Smooth muscle cell (in vitro differentiated cells): ENCODE measurements at regions not wholly inside any gene's neighbourhood (a gene's known extent, or its start where the extent isn't known, plus 50 kb on each side); places are given as distances from the start of the nearest gene placed in this dataset.

Experiments used
- DNase-seq: peaks from one replicate; lab custom pipeline; 2025; ENCODE audit not compliant: unreplicated experiment; lab: John Stamatoyannopoulos, UW
- H2AFZ ChIP-seq: fragments of 200-600 bp; sonication (generic); 2 replicates; pipeline ENCODE4 v1.6.0; 2016; ENCODE audit warnings: antibody characterized with exemption, low read depth, mild to moderate bottlenecking
- H3F3A ChIP-seq: fragments of 200-600 bp; sonication (generic); 2 replicates; pipeline ENCODE4 v1.6.0; 2017; ENCODE audit warnings: antibody characterized with exemption, low read depth
- H3K27ac ChIP-seq: fragments of 200-600 bp; sonication (generic); 2 replicates; pipeline ENCODE4 v1.5.1; 2016; ENCODE audit warnings: low read depth, mild to moderate bottlenecking
- H3K27me3 ChIP-seq: fragments of 200-600 bp; sonication (generic); 2 replicates; pipeline ENCODE4 v1.6.1; 2016; ENCODE audit warnings: low read depth, mild to moderate bottlenecking
- H3K36me3 ChIP-seq: fragments of 200-600 bp; sonication (generic); 2 replicates; pipeline ENCODE4 v1.5.1; 2016; ENCODE audit warnings: low read depth
- H3K4me1 ChIP-seq: fragments of 200-600 bp; sonication (generic); 2 replicates; pipeline ENCODE4 v1.5.1; 2016; ENCODE audit warnings: low read depth
- H3K4me2 ChIP-seq: fragments of 200-600 bp; sonication (generic); 2 replicates; pipeline ENCODE4 v1.6.0; 2016; ENCODE audit warnings: mild to moderate bottlenecking
- H3K4me3 ChIP-seq: fragments of 200-600 bp; sonication (generic); 2 replicates; pipeline ENCODE4 v1.5.1; 2016; ENCODE audit warnings: mild to moderate bottlenecking
- H3K79me2 ChIP-seq: fragments of 200-600 bp; sonication (generic); 2 replicates; pipeline ENCODE4 v1.6.0; 2016; ENCODE audit warnings: low read depth, mild to moderate bottlenecking
- H3K9ac ChIP-seq: fragments of 200-600 bp; sonication (generic); 2 replicates; pipeline ENCODE4 v1.6.0; 2016; ENCODE audit warnings: low read depth
- H3K9me3 ChIP-seq: fragments of 200-600 bp; sonication (generic); replicated peaks from 2 replicates; pipeline ENCODE4 v1.5.1; 2016; ENCODE audit warnings: low read depth
- H4K20me1 ChIP-seq: fragments of 200-600 bp; sonication (generic); 2 replicates; pipeline ENCODE4 v1.6.0; 2016; ENCODE audit warnings: low read depth
- CTCF ChIP-seq: fragments of 200-600 bp; sonication (generic); IDR thresholded peaks from 2 replicates; pipeline ENCODE4 v1.5.1; 2017; ENCODE audit warnings: borderline replicate concordance, mild to moderate bottlenecking, antibody characterized with exemption; ENCODE audit not compliant: insufficient read depth, poor library complexity, severe bottlenecking
- WGBS: methylation state at CpG from one replicate; pipeline ENCODE4 v1.1.7; 2016; ENCODE audit warnings: low lambda C conversion rate; 5-methylcytosine and 5-hydroxymethylcytosine counted together

- Histone ChIP-seq H3K79me2 (no peaks in the 10 kb centered on the region), H4K20me1 (no peaks in the 10 kb centered on the region), H3K4me2 (no peak overlapping the region), H3K27ac (no peak overlapping the region), H3K9me3 (no peaks in the 10 kb centered on the region), H3K4me1 (peaks cover 4% of the 10 kb centered on the region), H3K27me3 (peaks cover 22% of the 10 kb centered on the region), H3K9ac (no peak overlapping the region), H3K4me3 (no peak overlapping the region), H3F3A (no peaks in the 10 kb centered on the region), H3K36me3 (no peaks in the 10 kb centered on the region), H2AFZ (no peak overlapping the region)
- 75% methylated on average over 3 of the region's 3 CpGs for WGBS
- no peak for DNase-seq
- no peak for TF ChIP-seq CTCF
These were observed 97.5 kb upstream of the PRSS58 start for GRCh38 chr7:142355328-142355727.

GRCh38 chr7:142353147-142354060 lies 95.5 kb upstream of the PRSS58 start:
- no peaks in the 10 kb centered on the region for H3F3A ChIP-seq
- WGBS, result 78% methylated on average over 15 of the region's 15 CpGs
- H4K20me1 ChIP-seq, result no peaks in the 10 kb centered on the region
- no peaks in the 10 kb centered on the region for H3K9me3 ChIP-seq
- H3K27ac ChIP-seq, result no peak overlapping the region
- H3K36me3 ChIP-seq, result no peaks in the 10 kb centered on the region
- H3K9ac ChIP-seq, result no peak overlapping the region
- H3K27me3 ChIP-seq, result peaks cover 22% of the 10 kb centered on the region
- H3K4me1 ChIP-seq, result peaks cover 4% of the 10 kb centered on the region
- no peak for DNase-seq
- no peak overlapping the region for H3K4me2 ChIP-seq
- no peak for TF ChIP-seq CTCF
- no peaks in the 10 kb centered on the region for H3K79me2 ChIP-seq
- H2AFZ ChIP-seq, result no peak overlapping the region
- no peak overlapping the region for H3K4me3 ChIP-seq

- TF ChIP-seq CTCF, result no peak
- WGBS, result 87% methylated on average over 9 of the region's 9 CpGs
These were observed 94.7 kb upstream of the PRSS58 start for GRCh38 chr7:142352543-142352942.

More at GRCh38 chr7:142352543-142352942, 94.7 kb upstream of the PRSS58 start:
- H2AFZ ChIP-seq, result no peak overlapping the region
- H4K20me1 ChIP-seq, result no peaks in the 10 kb centered on the region
- H3F3A ChIP-seq, result no peaks in the 10 kb centered on the region
- no peak overlapping the region for H3K27ac ChIP-seq
- peaks cover under 1% of the 10 kb centered on the region for H3K4me1 ChIP-seq
- H3K4me3 ChIP-seq, result no peak overlapping the region
- no peak for DNase-seq
- H3K9ac ChIP-seq, result no peak overlapping the region
- no peaks in the 10 kb centered on the region for H3K9me3 ChIP-seq
- no peak overlapping the region for H3K4me2 ChIP-seq
- no peaks in the 10 kb centered on the region for H3K36me3 ChIP-seq
- peaks cover 22% of the 10 kb centered on the region for H3K27me3 ChIP-seq
- no peaks in the 10 kb centered on the region for H3K79me2 ChIP-seq
